PFSK-1 (cell line): ENCODE measurements at regions not wholly inside any gene's neighbourhood (a gene's known extent, or its start where the extent isn't known, plus 50 kb on each side); places are given as distances from the start of the nearest gene placed in this dataset.

Source experiments
- FOXP2 ChIP-seq: optimal IDR thresholded peaks from 2 replicates; pipeline ENCODE3; 2011; ENCODE audit warnings: borderline replicate concordance, control low read depth, inconsistent platforms; ENCODE audit not compliant: insufficient read depth; ENCODE audit errors: extremely low read length, extremely low read depth
- POLR2AphosphoS5 ChIP-seq: IDR thresholded peaks from 2 replicates; pipeline ENCODE4 v1.6.1; 2012; ENCODE audit warnings: low read depth, mild to moderate bottlenecking, control low read depth, low read length, moderate library complexity
- SIN3A ChIP-seq: IDR thresholded peaks from 2 replicates; pipeline ENCODE4 v1.6.1; 2012; ENCODE audit warnings: mild to moderate bottlenecking, low read length, moderate library complexity, borderline replicate concordance; ENCODE audit not compliant: insufficient read depth

DNA sequence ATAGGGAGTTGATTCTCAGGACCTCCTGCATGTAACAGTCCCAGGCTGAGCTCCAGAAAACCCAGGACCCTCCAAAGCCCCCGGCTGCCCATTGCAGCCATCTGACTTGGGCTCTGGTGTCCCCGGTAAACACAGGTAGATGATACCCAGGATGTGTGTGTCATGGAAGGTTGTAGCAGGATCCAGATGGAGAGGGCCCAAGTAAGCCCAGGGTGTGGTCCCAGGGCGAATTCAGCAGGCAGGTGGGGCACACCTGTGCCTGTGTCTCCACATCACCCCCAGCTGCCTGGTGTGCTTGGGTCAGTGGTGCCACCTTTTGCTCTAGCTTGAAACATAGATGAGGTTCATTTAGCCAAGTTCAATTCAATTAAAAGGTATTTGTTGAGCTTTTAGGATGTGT, 524.1 kb downstream of the GLRX3 start:
- no peak for TF ChIP-seq POLR2AphosphoS5
- TF ChIP-seq SIN3A: no peak
- TF ChIP-seq FOXP2: no peak
